Inflammatory macrophage treated with lipopolysaccharide for 4 hours (primary cell): ENCODE measurements at regions not wholly inside any gene's neighbourhood (a gene's known extent, or its start where the extent isn't known, plus 50 kb on each side); places are given as distances from the start of the nearest gene placed in this dataset.
"Not testable (repeated sequence)": the region's sequence is repeated elsewhere in the genome, so short reads cannot be mapped to it uniquely, and the experiment has no call there.

Source experiments
- DNase-seq: peaks from one replicate; pipeline ENCODE4 v3.0.0-alpha.2; 2020

DNA sequence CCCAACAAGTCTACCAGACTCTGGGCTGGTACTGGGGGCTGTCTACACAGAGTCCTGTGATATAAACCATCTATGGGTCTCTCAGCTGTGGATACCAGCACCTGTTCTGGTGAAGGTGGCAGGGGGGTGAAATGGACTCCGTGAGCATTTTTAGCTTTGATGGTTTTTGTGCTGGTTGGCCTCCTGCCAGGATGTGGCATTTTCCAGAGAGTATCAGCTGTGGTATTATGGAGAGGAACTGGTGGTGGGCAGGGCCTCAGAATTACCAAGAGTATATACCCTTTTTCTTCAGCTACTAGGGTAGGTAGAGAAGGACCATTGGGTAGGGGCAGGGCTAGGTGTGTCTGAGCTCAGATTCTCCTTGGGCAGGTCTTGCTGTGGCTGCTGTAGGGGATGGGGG lies 1920.9 kb upstream of the PCDH20 start:
- no peak for DNase-seq

DNA sequence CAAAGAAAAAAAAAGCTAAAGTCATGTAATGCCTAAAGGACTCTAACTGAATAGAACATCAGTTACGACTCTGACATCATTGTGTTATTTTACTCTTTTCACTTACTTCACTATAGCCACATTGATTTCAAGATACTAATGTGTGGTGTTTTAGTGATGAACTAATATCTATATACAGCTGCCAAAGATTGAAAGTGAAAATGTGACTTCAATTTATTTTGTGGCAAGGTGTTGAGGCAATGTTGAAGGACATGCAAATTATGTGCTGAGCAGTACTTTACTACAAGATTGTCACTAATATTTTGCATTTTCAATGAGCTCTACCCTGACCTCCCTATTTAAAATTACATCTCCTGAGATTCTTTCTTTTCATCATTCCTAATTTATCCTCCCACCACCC lies 1911.9 kb upstream of the PCDH20 start:
- no peak for DNase-seq

DNA sequence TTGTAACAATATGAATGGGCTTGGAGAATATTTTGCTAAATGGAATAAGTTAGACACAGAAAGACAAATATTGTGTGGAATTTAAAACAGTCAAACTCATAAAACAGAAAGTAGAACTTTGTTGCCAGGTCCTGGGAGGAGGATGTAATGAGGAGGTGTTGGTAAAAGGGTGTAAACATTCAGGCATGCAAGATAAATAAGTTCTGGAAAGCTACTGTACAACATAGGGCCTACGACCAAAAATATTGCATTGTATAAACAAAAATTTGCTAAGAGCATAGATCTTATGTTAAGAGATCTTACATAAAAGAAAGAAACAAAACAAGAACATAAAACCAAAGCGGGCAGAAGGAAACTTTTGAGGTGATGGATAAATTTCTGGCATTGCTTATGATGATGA lies 1907.8 kb upstream of the PCDH20 start:
- no peak for DNase-seq

DNA sequence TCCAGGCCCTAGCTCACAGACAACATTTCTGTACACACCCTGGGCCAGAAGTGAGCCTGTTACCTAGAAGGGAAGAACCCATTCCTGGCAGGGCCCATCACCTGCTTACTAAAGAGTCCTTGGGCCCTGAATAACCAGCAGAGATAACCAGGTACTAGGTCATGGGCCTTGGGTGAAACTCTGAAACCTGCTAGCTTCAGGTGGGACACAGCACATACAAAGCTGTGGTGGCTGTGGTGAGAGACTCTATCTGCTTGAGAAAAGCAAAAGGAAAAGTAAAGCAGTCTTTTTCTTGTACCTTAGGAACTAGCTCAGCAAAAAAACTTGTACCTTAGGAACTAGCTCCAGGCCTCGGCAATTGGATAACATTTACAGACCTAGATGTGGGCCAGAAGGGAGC lies 1895.9 kb upstream of the PCDH20 start:
- no peak for DNase-seq

DNA sequence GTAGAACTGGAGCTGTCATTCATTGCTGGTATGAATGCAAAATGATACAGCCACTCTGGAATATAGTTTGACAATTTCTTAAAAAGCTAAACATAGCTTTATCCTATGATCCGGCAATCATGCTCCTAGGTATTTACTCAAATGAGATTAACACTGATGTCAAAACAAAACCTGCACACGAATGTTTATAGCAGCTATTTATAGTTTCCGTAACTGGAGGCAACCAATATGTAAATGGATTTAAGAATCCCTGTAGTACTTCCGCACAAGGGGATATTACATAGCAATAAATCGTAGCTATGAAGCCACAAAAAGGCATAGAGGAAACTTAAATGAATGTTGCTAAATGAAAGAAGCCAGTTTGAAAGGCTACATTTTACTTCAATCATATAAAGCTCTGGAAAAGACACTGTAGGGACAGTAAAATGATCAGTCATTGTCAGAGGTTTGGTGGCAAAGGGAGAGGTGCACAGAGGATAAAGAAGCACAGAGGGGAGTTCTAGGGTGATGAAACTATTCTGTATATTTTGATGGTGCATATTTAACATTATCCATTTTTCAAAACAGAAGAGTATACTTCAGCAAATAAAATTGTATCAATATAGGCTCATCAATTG lies 1893.0 kb upstream of the PCDH20 start:
- DNase-seq: no peak

DNA sequence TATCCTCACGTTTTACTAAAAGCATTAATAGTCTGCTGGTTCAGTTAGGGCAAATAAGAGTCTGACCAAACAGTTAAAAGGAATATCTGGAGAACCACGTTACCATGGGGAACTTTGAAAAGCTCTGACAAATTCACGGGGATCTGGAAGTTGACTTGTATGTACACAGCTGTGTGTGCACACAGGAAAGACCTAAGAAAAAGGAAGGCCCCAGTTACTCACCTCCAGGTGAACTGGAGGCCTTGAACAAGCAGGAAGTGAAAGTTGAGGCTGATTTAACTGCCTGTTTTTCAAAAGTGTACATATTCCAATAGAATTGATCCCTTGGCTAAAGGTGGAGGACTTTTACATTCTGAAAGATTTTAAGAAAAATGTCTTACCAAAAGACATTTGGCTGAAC lies 1891.6 kb upstream of the PCDH20 start:
- no peak for DNase-seq

DNA sequence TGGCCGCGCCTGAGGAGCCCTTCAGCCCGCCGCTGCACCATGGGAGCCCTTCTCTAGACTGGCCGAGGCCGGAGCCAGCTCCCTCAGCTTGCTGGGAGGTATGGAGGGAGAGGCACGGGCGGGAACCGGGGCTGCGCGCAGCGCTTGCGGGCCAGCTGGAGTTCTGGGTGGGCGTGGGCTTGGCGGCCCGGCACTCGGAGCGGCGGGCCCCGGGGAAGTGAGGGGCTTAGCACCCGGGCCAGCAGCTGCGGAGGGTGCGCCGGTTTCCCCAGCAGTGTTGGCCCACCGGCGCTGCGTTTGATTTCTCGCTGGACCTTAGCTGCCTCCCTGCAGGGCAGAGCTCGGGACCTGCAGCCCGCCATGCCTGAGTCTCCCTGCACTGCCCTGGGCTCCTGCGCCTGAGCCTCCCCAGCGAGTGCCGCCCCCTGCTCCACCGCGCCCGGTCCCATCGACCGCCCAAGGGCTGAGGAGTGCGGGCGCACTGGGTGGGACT lies 1890.0 kb upstream of the PCDH20 start:
- DNase-seq: no peak

DNA sequence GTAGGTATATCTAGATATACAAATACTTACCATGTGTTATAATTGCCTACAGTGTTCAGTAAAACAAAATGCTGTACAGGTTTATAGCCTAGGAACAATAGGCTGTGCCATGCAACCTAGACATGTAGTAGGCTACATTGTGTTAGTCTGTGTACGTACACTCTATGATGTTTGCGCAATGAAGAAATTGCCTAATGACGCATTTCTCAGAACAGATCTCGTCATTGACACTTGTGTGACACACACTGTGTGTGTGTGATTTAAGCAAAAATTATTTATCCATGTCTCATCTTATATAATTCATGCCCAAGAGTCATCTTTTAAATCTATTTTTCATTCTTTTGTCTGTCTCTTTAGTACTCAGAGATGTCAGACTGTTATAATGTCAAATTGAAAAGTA lies 1888.8 kb upstream of the PCDH20 start:
- no peak for DNase-seq

DNA sequence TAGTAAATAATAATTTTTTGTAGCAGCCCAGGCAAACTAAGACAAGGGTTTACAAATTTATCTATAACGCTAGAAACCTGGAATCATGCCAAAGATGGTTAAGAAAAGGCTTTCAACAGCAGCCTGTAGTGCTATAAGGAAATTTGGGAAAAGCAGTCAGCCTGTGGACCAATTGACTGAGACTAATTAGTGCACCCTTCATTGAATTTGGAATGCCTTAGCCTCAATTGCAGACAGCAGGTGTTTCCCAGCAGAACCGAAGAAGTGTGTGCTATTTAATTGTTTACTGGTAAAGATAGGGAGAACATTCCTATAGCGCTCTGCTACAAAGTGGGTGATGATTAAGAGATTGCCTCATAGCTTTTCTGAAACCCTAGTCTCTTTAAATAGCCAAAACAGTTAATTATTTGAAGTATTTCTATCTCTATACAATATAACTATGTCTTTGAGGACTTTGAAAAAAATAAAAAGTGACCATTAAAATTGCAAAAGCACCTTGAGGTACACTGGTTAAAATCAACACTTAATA lies 1884.3 kb upstream of the PCDH20 start:
- DNase-seq: no peak

DNA sequence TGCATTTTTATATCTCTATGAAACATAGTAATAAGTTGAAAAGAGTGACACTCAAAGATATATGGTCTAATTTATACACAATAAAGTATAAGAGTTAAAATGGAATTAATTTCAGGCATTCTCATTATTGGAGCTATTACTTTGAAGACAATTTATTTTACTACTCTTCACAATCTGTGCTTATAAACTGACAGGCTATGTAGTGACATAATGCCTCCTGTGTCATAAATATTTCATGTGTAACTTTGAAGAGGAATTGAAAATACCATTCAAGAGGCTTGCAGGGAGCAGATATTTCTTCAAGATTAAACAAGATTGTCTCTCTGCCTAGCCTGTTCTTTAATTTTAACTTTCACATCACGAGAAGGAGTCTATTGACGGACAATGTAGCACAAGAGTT lies 1881.5 kb upstream of the PCDH20 start:
- DNase-seq: no peak

DNA sequence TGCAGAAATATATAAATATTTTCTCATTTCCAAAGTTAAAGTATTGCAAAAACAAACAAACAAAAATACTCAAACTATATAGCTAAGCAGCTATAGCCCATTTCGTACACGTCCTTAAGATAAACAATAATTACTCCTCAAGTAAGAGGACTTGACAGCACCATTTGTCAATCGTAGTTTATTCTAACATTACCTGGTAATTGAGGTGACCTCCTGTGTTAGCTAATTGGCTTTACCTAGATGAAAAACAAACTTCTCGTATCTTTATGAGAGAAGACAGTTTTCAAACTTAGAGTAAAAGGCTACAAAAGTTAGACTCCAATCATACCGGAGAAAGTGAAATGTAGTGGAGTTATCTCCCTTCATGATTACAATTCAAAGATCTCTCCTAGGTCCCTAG lies 1876.1 kb upstream of the PCDH20 start:
- no peak for DNase-seq

DNA sequence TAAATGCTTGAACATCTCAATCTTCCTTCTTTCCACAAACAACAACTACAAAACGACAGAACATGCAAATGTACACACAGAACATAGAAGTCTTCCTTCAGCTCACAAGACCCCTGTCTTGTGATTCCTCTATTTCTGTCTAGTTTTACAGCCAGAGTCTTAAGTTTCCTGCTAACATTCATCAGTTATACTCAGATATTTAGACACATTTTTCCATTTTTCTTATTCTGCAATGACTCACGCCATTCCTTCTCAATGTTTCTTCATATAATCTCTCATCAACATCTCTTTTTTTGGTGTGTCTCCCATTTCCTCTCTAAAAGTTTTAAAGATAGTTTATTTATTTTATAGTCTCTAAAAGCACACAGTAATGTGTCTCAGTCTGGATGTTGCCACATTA lies 1872.9 kb upstream of the PCDH20 start:
- DNase-seq: no peak

DNA sequence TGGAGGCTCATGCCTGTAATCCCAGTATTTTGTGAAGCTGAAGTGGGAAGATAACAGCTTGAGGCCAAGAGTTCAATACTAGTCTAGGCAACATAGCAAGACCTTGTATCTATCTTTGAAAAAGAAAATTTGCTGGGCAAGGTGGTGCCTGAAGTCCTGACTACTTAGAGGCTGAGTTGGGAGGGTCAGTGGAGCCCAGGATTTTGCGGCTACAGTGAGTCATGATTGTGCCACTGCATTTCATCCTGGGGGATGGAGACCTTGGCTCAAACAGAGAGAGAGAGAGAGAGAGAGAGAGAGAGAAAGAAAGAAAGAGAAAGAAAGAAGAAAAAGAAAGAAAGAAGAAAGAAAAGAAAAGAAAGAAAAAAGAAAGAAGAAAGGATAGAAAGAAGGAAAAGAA lies 1872.3 kb upstream of the PCDH20 start:
- no peak for DNase-seq

DNA sequence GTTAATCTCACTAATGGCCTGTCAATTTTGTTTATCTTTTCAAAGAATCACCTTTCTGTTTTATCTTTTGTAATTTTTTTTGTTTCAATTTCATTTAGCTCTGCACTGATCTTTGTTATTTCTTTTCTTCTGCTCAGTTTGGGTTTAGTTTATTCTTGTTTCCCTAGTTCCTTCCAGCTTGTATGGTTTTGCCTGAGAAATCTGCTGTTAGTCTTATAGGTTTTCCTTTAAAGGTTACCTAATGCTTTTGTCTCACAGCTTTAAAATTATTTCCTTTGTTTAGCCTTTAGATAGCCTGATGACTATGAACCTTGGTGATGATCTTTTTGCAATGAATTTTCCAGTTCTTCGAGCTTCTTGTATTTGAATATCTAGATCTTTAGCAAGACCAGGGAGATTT lies 1869.8 kb upstream of the PCDH20 start:
- DNase-seq: no peak

DNA sequence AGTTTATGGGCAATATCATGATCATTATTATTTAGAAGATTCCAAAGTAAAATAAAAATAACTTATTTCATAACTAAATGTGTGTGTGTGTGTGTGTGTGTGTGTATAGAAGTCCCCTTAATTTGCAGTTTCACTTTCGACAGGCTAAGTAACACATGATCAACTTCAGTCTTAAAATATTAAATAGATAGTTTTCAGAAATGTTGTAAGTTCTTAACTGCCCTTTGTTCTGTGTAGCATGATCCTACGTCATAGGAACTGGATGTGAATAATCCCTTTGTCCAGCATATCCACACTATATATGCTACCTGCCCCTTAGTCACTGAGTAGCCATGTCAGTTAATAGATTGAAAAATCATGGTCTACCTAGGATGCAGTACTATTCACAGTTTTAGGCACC lies 1863.5 kb upstream of the PCDH20 start:
- no peak for DNase-seq

DNA sequence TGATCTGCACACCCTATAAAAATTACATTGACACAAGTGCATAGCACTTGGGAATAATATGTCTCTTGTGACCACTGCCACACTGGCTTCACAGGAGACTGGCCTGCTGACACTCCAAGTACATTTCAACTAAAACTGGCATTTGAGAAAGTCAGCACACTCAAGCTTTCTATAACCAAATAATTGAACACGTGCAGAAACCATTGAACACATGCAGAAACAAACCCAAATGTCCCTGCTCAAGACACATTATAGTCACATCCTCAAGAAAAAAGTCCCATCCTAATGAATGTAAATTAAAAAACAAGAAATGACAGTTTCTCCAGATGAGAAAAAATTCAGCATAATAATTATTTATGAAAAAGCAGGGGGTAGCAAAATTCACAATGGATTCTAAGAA lies 1859.1 kb upstream of the PCDH20 start:
- no peak for DNase-seq

DNA sequence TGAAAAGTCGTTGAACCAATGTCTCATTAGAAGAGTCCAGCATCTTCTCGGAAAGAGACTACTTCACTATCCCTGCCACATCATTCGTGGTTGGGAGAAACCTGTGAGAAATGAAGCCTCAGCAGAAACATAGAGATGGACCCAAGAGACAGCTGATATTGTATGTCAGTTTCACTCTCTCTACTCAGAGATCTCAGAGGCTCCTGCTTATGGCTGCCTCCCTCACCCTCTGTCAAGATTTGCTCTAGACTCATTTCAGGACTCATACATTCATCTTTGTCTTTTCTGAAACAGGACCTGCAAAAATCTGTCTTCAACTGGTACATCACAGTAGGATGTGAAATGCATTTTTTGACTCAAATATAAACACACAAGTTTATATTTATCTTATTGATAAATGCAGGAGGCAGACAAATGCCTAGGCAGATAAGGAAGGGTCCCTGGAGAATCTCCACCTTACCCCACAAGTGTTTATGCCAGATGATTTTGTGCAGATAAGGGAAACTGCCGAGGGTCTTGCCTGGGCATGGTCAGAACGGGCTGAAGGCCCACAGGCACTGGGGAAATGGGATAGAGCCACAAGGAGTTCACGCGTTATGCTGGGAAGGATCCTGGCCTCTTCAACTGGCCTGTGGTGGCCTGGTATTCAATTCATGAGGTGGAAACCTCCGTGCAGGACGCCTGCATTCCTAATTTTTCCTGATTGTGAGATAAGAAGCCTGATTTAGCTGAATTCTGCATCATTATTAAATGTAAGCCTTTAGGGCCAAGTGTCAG lies 1834.0 kb upstream of the PCDH20 start:
- no peak for DNase-seq

DNA sequence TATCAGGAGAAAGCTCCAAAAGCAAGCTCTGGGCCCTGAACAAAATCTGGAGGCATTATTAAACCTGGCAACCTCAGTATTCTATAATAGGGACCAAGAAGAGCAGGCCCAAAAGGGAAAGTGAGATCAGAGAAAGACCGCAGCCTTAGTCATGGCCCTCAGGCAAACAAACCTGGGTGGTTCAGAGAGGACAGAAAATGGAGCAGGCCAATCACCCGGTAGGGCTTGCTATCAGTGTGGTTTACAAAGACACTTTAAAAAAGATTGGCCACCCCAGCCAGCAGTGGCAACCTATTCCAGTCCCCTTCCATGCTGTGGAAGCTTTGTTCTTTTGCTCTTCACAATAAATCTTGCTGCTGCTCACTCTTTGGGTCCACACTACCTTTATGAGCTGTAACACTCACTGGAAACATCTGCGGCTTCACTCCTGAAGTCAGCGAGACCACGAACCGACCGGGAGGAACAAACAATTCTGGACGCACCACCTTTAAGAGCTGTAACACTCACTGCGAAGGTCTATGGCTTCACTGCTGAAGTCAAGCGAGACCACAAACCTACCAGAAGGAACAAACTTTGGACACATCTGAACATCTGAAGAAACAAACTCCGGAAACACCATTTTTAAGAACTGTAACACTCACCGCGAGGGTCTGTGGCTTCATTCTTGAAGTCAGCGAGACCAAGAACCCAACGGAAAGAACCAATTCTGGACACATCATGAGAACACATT lies 1821.2 kb upstream of the PCDH20 start:
- not testable (repeated sequence) for DNase-seq

DNA sequence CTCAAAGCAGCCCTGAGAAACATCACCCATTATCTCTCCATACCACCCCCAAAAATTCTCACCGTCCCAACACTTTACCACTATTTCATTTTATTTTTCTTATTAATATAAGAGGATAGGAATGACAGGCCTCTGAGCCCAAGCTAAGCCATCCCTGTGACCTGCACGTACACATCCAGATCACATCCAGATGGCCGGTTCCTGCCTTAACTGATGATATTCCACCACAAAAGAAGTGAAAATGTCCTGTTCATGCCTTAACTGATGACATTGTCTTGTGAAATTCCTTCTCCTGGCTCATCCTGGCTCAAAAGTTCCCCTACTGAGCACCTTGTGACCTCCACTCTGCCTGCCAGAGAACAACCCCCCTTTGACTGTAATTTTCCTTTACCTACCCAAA lies 1802.9 kb upstream of the PCDH20 start:
- DNase-seq: not testable (repeated sequence)

DNA sequence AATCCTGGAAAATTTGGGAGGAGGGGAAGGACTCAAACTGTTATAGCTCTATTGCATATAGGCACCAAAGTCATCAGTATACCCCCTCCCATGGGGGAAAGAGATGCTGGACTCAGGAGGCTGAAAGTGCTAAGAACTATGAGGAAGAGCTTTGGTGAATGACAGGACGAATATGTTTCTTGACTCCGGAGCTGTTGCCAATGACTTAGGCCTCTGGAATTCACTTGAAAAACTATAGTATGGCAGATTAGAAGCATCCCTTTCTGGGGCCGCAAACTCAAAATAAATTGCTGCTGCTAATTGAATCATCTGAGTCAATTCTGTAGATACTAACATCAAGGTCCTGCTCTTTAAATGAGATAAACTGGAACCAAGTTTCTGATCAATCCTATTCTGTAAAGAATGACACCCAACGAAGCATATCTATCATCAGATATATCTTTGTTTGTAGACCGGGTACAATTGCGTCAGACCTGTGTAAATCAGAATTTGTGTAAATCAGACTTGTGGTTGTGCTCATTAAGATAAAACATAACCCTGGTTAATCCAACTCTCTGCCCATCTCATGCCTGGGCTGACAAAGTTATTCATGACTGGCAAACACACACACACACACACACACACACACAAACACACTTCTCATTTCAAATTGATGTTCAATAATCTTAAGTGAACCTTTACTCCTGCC lies 1793.8 kb upstream of the PCDH20 start:
- no peak for DNase-seq

DNA sequence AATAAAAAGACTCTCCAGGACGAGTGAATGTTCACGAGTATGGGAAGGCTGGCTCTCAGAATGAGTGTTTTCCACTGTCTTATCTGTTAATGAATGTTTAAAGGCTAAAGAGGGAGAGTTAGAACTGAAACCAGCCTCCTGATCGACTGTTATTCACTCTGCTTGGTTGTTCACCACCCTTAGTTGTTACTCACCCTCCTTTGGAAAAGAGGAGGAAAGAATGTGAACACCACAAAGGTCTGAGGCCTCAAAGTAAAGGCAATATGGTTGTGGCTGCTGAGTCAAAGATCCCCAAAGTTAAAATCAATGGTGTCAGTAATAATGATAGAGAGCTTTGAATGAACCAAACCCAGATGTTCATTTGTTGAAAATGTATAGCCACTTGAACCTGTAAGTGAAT lies 1793.2 kb upstream of the PCDH20 start:
- DNase-seq: no peak

DNA sequence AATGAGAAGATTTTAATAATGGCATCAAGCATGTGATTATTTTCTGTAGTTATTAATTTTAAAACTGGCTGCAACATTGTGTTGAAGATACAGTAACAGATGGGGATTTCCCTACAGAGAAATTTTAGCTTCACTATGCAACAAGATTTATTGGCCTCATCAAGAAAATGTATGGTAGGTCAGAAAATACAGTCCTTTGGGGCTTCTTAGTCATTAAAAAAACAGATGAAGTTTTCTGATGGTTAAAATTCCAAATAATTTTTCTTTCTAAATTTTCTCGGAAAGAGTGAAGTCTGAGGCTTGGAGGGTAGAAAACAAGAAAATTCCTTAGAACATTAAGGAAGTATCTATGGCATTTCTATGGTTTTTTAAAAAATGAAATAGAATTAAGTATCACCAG lies 1790.8 kb upstream of the PCDH20 start:
- DNase-seq: no peak

DNA sequence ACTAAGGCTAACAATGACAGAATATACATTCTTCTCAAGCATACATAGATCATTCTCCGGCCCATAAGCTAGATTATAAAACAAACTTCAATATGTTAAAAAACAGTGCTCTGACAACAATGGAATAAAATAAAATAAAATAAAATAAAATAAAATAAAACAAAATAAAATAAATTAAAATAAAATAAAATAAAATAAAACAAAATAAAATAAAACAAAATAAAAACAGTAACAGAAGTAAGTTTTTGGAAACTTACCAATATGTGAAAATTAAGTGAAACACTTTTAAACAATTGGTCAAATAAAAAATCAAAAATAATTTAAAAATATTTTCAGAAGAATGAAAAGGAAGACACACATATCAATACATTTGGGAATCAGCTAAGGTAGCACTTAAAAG lies 1785.8 kb upstream of the PCDH20 start:
- DNase-seq: no peak
